NCI-H748 treated with DMSO at 0.1 percent for 48 hours (cell line): ENCODE measurements at regions not wholly inside any gene's neighbourhood (a gene's known extent, or its start where the extent isn't known, plus 50 kb on each side); places are given as distances from the start of the nearest gene placed in this dataset.

Experiments
- DNase-seq: peaks from one replicate; lab custom pipeline; 2025; lab: John Stamatoyannopoulos, UW

DNA sequence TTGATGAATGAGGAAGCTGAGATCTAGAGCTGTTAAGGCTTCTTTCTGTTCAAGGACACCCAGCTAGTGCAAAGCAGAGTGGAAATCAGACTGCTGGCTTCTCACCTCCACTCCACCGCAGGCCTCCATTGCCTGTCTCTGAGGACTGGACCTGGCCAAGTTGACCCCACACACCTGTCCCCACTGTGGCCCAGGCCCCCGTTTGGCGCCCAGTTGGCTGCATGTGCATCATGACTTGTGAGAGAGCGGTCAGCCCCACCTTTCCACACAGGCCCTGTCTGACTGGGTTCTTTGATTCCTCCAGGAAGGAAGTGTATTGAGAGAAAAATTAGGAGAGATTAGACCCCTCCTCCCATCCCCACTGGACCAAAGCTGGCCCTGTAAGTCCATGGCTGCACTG, 206.3 kb upstream of the TLE3 start:
- DNase-seq, result no peak

DNA sequence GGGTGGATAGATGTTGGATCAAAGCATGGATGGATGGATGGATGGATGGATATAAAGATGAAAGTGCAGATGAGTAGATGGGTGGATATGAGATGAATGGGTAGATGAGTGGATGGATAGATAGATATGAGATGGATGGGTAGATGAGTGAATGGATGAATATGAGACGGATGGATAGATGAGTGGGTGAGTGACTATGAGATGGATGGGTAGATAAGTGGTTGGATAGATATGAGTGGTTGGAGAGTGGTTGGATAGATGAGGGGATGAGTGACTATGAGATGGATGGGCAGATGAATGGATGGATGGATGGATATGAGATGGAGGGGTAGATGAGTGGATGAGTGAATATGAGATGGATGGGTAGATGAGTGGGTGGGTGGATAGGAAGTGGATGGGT, 204.6 kb upstream of the TLE3 start:
- DNase-seq, result no peak

DNA sequence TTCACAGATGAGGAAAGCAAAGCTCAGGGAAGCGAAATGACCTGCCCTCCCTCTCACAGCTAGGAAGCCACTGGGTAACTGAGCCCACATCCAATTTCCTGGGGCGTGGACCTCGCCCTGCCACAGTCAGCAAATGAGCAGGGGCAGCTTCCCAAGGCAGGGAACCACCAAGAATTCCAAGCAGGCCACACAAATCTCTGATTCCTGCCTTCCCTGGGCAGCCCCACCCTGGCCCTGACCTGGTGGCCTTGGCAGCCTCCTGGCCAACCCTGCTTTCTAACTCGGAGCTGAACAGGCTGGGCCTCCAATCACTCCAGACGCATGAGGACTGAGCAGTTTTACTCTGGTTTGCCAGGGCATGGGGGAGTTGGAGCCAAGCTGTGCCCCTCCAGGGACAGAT, 203.7 kb upstream of the TLE3 start:
- DNase-seq, result no peak

DNA sequence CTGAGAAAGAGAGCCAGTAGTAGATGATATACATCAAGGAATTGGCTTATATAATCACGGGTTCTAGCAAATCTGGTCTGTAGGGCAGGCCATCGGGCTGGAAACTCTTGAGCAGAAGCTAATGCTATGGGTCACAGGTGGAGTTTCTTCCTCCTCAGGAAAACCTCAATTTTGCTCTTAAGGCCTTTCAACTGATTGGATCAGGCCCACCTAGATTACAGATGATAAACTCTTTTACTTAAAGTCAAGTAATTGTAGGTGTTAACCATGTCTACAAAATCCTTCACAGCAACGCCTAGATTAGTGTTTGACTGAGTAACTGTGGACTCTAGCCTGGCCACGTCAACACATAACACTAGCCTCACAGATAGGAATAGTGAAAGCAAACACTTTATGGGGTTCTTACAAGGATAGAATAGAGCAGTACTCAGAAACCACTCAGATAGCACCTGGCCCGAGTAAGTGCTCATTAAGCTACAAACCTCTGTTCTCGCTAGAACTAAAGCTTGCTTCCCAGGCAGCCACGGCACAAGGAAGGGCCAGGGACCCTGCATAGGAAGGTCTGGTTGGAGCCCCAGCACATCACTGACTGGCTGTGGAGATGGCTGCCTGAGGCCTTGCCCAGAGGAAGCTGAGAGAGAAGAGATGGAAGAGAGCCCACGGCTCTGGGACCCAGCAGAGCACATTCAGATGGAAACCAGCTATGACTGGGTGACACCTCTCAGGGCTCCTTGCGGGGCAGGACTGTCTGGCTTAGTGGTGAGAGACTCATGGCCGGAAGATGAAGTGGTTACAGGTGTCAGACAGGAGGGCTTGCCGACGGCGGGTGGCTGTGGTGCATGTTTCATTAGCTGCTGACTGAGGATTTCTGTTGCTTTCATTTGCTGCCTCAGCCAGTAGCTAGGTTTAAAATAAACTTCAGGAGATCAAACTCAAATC, 202.5 kb upstream of the TLE3 start:
- DNase-seq, result no peak

DNA sequence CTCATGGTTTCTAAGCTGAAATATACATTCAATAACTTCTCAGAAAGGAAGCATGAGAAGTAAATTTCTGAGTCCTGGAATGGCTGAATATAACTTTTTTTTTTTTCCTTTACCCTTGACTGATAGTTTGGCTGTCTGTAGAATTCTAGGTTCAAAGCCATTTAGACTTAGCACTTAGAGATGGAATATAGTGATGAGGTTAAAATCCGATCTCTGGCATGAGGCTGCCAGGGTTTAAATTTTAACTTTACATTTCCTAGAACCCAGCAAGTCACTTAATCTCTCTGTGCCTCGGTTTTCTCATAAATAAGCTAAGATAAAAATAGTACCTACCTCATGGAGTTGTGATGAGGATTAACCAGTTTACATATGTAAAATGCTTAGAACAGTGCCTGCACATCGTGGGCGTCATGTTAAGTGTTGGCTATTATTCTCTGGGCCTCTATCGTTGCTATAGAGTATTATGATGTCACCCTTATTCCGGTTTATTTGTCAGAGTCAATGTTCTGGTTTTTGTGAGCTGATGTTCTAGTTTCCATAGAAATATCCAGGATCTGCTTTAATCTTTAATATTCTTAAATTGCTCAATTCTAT, 199.8 kb upstream of the TLE3 start:
- DNase-seq, result no peak

DNA sequence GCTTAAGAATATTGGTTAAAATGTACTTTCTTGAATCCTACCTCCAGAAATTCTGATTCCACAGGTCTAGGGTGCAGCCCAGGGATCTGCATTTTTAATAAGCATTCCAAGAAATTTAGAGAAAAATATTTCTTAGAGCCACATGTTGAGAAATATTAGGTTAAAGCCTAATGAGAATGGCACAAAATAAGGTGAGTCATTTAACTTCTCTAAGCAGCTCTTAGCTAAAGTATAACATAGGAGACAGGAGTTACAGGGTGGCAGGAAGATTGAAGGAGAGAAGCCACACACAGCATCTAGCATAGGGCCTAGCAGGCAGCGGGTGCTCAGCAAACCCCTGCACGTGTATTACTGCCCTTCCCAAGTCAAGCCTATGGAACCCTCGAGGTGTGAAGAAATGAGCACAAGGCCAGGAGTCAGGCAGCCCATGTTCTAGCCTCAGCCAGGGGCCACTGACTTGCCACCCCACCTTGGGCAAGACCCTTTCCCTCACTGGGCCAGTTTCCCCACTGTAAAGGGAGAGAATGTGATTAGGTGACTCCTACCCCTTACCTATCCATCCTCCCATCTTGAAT, 197.1 kb upstream of the TLE3 start:
- no peak for DNase-seq

DNA sequence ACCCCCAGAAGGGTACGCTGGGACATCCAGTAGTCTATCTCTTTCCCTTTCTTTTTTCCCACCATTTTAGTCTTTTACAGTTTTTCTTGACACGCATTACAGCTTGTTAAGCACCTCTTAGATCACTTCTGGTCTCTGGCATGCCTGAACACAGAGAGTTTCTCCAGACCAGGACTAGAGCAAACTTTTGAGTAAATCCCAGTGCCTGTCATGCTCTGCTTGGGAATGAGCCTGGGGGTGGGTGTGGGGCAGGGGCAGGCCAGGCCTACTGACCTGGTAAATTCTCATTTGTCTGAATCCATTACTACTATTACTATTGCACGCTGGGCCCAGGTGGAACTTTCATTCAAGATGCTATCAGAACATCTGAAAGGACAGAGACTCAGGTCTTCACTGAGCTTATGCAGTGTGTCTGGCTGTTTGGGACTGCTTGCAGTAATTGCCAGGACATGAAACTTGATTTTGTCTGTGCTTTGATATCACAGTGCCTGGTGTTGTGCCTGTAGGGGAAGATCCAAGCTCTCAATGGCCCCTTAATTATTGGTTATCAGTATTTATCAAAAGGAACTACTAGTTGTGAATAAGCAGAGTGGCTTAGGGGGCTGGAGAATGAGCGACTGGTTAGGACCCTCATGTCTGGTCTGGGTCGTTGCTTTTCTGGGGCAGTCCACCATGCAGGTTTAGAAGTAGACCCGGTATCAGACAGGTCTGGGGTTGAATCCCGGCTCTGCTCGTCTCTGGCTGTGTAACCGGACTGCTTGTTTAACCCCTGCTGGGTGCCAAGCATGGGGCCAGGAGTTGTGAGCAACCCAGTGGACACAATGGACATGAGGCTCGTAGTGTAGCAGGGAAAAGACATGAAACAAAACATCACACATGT, 196.1 kb upstream of the TLE3 start:
- DNase-seq, result no peak

DNA sequence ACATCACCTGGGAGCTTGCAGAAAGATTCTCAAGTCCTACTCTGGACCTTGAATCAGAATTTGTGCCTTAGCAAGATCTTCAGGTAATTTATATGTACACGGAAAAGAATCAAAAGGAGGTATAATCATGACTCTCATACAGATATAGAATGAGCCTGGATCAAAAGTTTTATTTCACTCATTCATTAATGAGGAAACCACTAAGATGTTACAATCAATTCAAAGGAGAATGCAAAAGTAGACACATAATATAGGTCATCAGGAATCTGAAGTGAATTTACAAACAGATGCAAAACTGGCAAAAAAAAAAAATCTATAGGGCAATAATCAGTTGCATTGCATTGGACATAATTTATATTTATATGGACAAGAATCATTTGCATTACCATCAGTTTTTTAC, 195.4 kb upstream of the TLE3 start:
- DNase-seq, result no peak

DNA sequence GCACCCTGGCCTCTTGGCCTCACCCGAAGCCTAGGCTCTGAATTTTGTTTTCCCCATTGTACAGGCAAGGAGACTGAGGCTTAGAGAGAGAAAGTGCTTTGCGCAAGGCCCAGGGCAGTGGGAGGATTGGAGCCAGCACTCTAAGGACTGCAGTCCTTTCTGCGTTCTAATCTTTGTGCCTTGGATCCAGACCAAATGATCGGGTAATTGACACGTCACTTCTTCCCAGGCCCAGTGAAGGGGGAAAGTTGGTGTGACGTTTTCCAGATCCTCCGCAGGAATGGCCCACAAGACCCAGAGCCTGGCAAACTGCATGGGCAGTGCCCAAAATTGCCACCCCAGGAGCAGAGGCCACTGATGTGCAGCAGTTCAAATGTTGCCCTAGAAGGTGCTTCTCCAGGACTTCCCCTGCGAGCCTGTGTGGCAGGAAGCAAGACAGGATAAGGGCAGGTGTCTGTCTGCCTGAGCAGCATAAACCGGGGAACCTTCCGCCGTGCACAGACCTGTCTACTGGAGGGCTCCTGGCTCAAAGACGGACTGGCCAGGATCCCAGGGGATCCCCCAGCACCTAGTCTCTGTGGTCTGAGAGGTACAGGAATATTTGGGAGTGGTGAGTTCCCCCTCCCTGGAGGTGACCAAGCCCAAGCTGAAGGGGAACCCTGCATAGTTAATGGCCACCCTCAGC, 194.5 kb upstream of the TLE3 start:
- DNase-seq, result no peak

DNA sequence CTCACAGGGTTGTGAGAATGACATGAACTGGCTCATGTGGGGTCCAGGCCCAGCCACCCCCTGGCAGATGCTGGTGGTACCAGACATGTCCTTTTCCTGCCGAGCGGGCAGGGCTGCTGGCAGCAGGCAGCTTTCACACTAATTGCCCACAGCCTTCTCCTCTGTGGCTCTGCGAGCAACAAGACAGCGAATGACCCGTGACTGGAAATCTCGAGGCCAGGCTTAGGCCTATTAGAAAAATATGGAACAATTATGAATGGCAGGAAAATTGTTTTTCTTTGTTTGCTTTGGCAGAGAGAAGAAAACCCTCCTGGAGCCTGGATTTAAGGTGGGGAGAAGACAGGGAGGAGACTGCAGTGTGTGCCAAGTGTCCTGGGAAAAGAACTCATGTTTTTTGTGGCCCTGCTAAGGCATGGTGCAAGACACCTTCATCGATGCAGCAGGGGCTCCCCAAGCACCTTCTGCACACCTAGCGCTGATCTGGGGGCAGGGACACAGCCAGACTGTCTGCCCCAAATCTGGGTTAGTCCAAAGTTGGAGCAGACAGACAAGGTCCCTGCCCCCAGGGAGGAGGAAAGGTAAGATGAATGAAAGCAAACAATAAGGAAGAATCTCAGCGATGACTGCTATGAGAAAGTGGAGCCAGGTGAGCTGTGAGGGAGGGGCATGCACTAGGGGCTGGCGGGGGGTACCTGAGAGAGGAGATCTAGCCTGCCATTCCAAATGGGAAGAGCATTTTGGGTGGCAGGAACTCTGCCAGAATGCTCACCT, 193.8 kb upstream of the TLE3 start:
- DNase-seq, result no peak

DNA sequence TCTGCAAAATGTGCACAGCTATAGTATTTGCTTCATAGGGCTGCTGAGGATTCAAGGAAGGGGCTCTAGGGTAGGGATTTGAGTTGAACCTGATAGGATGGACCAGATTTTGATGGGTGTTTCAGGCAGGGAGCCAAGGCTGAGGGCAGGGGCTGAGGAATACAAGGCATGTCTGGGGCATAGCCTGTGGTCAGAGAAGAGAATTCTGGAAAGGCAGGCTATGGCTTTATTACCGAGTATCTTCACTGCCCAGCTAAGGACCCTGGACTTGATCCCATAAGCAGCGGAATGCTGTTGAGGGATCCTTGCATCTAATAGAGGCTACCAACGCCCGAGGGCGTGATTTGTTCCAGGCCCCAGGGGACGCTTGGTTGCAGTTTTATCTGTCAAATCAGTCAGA, 193.0 kb upstream of the TLE3 start:
- no peak for DNase-seq

DNA sequence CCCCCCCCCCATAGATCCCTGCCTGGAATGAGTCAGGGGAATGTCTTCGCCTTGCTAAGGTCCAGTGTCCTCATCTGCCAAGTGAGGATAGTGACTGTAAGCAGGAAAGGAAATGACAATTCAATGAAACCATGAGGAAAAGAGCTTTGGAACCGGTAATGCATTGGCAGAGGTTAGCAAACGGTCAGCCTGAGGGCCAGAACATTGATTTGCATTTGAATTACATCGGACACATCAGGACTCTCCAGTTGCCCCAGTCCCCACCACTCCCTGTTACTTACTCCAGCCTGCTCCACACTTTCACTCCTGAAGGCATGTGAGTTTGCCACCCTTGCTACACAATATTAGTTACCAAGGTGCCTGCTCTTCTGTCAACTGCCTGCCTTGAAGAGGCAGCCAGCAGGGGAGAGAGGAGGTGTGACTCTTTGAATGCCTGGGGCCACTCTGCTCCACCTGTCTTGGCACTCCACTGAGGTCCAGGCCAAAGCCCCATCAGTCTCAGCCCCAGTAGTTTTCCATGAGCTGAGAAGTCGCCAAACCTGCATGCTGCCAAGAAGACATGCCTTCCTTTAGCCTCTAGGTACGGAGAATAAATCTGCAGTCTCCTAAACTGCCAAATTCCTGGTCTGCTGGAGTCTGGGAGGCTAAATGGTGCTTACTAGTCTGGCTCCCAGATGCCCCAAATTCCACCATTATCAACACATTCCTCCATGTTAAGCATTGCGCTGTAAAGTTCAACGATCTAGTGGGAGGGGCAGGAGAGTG, 191.7 kb upstream of the TLE3 start:
- no peak for DNase-seq

DNA sequence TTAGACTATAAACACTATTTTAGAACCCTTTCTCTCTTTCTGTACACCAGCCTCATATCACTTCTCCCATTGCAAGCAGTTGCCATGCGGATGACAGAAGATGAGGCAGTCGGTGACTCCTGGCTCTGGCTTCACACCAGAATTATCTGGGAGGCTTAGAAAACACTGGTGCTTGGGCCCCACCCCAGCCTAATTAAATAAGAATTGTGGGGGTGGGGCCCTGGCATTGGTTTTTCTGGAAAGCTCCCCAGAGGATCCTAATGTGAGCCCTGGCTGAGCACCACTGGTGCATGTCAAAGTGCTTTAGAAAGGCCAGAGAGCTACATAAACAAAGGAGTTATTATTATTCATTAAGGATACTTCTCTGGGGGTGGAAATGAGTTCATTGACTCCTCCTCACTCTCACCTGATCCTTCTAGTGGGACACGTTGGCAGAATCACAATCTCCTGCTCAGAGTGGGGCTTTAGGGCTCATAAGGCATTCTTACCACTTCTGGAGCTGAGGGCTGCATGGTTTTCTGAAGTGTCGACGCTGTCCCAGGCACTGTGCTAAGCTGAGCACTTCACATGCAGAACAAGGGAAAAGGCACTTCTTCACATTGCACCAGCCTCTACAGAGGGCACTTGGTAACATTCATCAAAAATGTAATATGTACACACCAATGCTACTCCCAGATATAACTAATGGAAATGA, 188.5 kb upstream of the TLE3 start:
- no peak for DNase-seq

DNA sequence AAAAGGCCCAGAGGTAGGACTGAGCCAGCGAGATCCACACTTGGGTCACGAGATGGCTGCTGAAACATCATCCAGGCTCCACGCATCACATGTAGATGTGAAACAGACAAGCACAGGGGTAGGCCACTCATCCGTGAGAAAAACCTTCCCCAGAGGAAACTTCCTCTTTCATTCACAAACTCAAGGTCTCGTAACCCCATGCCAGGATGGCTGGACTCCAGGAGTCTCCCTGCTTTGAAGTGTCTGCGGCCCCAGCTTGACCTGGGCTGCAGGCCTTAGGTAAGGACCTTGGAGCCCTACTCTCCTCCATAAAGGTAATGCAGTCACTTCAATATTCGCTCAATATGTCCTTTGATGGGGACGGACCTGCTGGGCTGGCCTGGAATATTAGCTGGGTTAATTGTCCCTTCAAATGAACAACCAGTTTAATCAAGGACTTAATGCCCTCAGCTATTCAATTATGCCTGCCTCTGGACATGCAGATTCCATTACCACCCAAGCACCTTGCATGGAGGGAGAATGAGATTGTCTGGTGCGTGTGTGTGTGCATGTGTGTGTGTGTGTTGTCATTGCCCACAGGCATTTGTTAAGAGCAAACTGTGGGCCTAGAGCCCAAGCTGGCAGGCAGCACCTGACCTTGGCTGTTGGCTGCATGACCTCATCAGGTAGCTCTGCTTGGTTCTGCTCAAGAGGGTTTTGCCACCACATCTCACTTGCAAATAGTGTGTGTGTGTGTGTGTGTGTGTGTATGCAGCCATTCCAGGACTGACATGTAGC, 186.9 kb upstream of the TLE3 start:
- DNase-seq, result no peak

DNA sequence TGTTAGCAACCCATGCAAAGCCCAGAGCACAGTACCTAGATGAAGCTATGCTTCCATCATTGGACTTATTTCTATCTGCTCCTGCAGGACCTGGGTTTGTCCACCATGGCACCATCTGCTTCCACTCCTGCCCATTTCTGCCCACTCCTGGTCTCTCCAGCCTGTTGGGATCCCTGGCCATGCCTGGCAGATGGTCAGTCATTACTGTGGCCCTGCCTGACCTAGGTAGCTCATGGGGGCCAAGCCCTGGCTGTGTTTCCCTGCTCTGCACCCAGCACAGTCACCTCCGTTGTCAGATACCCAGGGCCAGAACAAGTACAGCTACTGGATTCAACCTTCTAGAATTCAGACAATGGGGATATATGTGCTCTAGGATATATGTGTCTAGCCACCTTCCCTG, 185.8 kb upstream of the TLE3 start:
- no peak for DNase-seq

DNA sequence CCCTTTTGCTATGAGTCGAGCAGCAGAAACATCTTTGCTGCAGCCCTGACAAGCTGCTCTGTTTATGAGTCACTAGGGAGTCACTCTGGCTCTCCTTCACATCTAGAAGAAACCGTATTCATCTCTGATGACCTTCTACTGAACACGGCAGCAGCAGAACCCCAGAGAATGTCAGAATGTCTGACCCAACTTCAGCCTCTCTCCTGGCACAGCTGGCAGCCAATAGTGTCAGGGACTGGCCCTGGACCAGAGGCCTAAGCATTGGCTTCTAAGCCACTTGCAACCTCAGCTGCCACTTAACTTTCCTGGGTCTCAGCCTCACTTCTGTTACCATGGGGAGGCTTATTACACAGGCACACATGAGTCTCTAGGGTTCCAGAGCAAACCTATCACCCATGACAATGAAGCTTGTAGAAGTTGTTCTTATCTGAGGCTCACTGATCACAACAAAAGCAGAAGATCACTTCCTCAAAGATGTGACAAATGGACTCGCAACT, 184.1 kb upstream of the TLE3 start:
- DNase-seq, result no peak

DNA sequence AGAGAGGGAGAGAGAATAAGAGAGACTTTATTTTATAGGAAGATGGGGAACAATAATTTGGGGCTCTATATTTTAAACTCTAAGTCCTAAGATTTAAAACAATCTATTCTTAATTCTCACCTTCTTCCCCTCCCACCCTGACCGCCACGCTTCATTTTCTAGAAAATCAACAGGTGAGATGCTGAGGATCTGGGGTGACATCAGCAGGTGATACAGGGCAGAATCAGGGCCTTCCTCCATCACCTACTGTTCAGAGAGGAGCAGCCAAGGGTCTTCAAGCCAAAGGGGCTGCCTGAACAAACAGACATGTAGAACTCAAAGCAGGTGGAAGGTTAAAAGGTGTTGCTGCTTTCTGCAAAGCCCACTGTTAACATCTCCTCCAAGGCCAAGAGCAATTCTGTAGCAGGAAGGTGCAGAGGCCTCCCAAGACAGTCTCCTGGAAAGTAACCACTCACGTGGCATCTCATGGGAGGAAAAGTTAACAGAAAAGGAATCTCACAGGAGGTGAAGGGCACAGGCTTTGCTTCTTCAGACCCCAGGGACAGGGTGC, 183.6 kb upstream of the TLE3 start:
- DNase-seq, result no peak

DNA sequence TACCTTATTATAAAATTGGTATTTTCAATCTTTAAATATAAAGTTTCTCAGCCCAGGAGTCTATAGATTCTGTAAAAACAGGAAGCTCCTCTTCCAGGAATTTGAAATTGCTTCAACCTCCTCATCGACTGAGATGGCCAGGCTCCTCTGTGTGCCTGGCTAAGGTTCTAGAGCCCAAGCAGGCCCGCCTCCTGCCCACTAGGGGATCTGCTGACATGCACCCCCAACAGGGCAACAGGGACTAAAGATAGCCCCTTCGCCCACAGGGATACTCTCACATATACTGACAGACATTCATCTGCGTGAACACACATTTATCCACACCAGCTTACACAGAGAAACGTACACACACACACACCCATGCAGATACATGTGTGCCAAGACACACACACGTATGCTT, 183.1 kb upstream of the TLE3 start:
- DNase-seq, result no peak
